Activated naive CD8-positive, alpha-beta T cell treated with anti-CD3 and anti-CD28 coated beads for 36 hours (primary cell): ENCODE measurements at regions not wholly inside any gene's neighbourhood (a gene's known extent, or its start where the extent isn't known, plus 50 kb on each side); places are given as distances from the start of the nearest gene placed in this dataset.
"Not testable (repeated sequence)": the region's sequence is repeated elsewhere in the genome, so short reads cannot be mapped to it uniquely, and the experiment has no call there.

Experiments used
- DNase-seq: peaks from one replicate; pipeline ENCODE4 v3.0.0; 2021
- H3K27ac Mint-ChIP-seq: one replicate; pipeline ENCODE4 v1.8.0; 2022; ENCODE audit warnings: mild to moderate bottlenecking, moderate library complexity, mixed read lengths
- H3K27me3 Mint-ChIP-seq: one replicate; pipeline ENCODE4 v1.8.0; 2022; ENCODE audit warnings: mild to moderate bottlenecking, mixed read lengths
- H3K36me3 Mint-ChIP-seq: one replicate; pipeline ENCODE4 v1.8.0; 2021; ENCODE audit warnings: mild to moderate bottlenecking, mixed read lengths
- H3K4me1 Mint-ChIP-seq: one replicate; pipeline ENCODE4 v1.8.0; 2021; ENCODE audit warnings: mixed read lengths
- H3K4me3 Mint-ChIP-seq: one replicate; pipeline ENCODE4 v1.8.0; 2022; ENCODE audit warnings: mild to moderate bottlenecking, moderate library complexity, mixed read lengths
- H3K9me3 Mint-ChIP-seq: one replicate; pipeline ENCODE4 v1.8.0; 2022; ENCODE audit warnings: mixed read lengths

GRCh38 chr6:119669221-119669620 is 319.7 kb upstream of the MAN1A1 start:
- no peak overlapping the region for H3K4me3 Mint-ChIP-seq
- H3K27me3 Mint-ChIP-seq, result no peaks in the 10 kb centered on the region
- no peak for DNase-seq
- no peaks in the 10 kb centered on the region for H3K9me3 Mint-ChIP-seq
- H3K27ac Mint-ChIP-seq, result no peak overlapping the region
- no peaks in the 10 kb centered on the region for H3K36me3 Mint-ChIP-seq
- peaks cover 10% of the 10 kb centered on the region for H3K4me1 Mint-ChIP-seq

DNA sequence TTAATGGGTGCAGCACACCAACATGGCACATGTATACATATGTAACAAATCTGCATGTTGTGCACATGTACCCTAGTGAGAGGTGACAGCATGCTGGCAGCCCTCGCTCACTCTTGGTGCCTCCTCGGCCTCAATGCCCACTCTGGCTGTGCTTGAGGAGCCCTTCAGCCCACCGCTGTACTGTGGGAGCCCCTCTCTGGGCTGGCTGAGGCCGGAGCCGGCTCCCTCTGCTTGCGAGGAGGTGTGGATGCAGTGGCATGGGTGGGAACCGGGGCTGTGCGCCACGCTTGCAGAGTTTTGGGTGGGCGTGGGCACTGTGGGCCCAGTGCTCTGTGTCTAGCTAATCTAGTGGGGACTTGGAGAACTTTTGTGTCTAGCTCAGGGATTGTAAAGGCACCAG is 315.9 kb upstream of the MAN1A1 start:
- not testable (repeated sequence) for H3K27ac Mint-ChIP-seq, H3K9me3 Mint-ChIP-seq, H3K4me3 Mint-ChIP-seq, H3K27me3 Mint-ChIP-seq, H3K36me3 Mint-ChIP-seq, DNase-seq
- peaks cover 10% of the 10 kb centered on the region for H3K4me1 Mint-ChIP-seq

DNA sequence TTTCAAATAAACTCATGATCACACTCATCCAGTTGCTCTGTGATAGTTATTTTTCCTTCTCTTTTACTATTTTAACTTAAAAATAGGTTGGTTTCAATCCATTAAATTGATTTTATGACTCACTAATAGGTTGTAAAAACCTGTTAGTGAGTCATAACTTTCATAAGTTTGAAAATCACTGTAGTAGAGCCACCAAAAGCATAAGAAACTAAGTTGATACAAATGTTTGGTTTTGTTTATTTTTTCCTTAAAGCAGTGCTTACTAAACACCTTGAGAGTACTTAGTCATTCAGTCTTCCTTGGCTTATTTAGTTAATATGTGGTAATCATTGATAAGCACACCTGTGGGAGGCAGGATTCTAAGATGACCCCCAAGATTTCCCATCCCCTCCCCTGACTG is 312.1 kb upstream of the MAN1A1 start:
- no peak for DNase-seq
- H3K27me3 Mint-ChIP-seq, result no peaks in the 10 kb centered on the region
- no peak overlapping the region for H3K4me3 Mint-ChIP-seq
- no peak overlapping the region for H3K27ac Mint-ChIP-seq
- no peaks in the 10 kb centered on the region for H3K4me1 Mint-ChIP-seq
- H3K9me3 Mint-ChIP-seq, result no peaks in the 10 kb centered on the region
- no peaks in the 10 kb centered on the region for H3K36me3 Mint-ChIP-seq

GRCh38 chr6:119661078-119661477 is 311.5 kb upstream of the MAN1A1 start:
- H3K9me3 Mint-ChIP-seq, result no peaks in the 10 kb centered on the region
- no peak overlapping the region for H3K27ac Mint-ChIP-seq
- H3K4me3 Mint-ChIP-seq, result no peak overlapping the region
- no peaks in the 10 kb centered on the region for H3K36me3 Mint-ChIP-seq
- no peaks in the 10 kb centered on the region for H3K4me1 Mint-ChIP-seq
- no peak for DNase-seq
- H3K27me3 Mint-ChIP-seq, result no peaks in the 10 kb centered on the region

- Mint-ChIP-seq H3K36me3 (no peaks in the 10 kb centered on the region), H3K27ac (no peak overlapping the region), H3K4me1 (no peaks in the 10 kb centered on the region), H3K9me3 (no peaks in the 10 kb centered on the region), H3K4me3 (no peak overlapping the region), H3K27me3 (no peaks in the 10 kb centered on the region)
- no peak for DNase-seq
Observed at GRCh38 chr6:119658917-119659316, 309.4 kb upstream of the MAN1A1 start.

DNA sequence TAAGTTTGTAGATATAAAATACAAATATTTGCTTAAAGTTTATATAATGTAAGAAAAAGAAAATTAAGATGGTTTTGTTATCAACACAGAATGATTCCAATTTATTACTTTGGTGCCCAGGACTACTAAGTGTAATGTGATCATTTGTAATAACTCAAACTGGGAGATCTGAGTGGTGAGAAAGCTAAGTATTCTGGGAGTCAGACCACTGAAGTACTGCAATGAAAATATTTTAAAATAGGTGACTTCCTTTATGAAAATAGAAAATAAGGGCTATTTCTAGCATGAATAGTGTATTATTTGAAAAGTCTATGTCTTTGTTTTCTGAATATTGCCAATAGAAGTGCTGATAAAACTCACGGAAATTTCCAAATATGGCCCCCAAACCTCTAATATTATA is 305.6 kb upstream of the MAN1A1 start:
- Mint-ChIP-seq H3K4me1 (no peaks in the 10 kb centered on the region), H3K36me3 (no peaks in the 10 kb centered on the region), H3K4me3 (no peak overlapping the region), H3K9me3 (no peaks in the 10 kb centered on the region), H3K27ac (no peak overlapping the region), H3K27me3 (no peaks in the 10 kb centered on the region)
- no peak for DNase-seq

- Mint-ChIP-seq H3K4me3 (no peak overlapping the region), H3K36me3 (no peaks in the 10 kb centered on the region), H3K4me1 (no peaks in the 10 kb centered on the region), H3K27ac (no peak overlapping the region), H3K27me3 (no peaks in the 10 kb centered on the region), H3K9me3 (no peaks in the 10 kb centered on the region)
- no peak for DNase-seq
Observed at GRCh38 chr6:119653329-119653728, 303.8 kb upstream of the MAN1A1 start.

GRCh38 chr6:119649531-119649930 is 300.0 kb upstream of the MAN1A1 start:
- DNase-seq, result no peak
- H3K27ac Mint-ChIP-seq, result no peak overlapping the region
- H3K27me3 Mint-ChIP-seq, result no peaks in the 10 kb centered on the region
- no peaks in the 10 kb centered on the region for H3K4me1 Mint-ChIP-seq
- H3K36me3 Mint-ChIP-seq, result no peaks in the 10 kb centered on the region
- no peak overlapping the region for H3K4me3 Mint-ChIP-seq
- H3K9me3 Mint-ChIP-seq, result no peaks in the 10 kb centered on the region

- no peaks in the 10 kb centered on the region for H3K27me3 Mint-ChIP-seq
- H3K9me3 Mint-ChIP-seq, result no peaks in the 10 kb centered on the region
- H3K27ac Mint-ChIP-seq, result no peak overlapping the region
- no peaks in the 10 kb centered on the region for H3K4me1 Mint-ChIP-seq
- no peaks in the 10 kb centered on the region for H3K36me3 Mint-ChIP-seq
- no peak overlapping the region for H3K4me3 Mint-ChIP-seq
- DNase-seq, result no peak
Observed at GRCh38 chr6:119647309-119647708, 297.7 kb upstream of the MAN1A1 start.

GRCh38 chr6:119643876-119644275 is 294.3 kb upstream of the MAN1A1 start:
- no peak for DNase-seq
- Mint-ChIP-seq H3K36me3 (no peaks in the 10 kb centered on the region), H3K27ac (no peak overlapping the region), H3K9me3 (no peaks in the 10 kb centered on the region), H3K4me3 (no peak overlapping the region), H3K27me3 (no peaks in the 10 kb centered on the region), H3K4me1 (no peaks in the 10 kb centered on the region)

GRCh38 chr6:119637768-119638167 is 288.2 kb upstream of the MAN1A1 start:
- H3K27ac Mint-ChIP-seq, result no peak overlapping the region
- no peaks in the 10 kb centered on the region for H3K36me3 Mint-ChIP-seq
- H3K9me3 Mint-ChIP-seq, result peaks cover 1% of the 10 kb centered on the region
- H3K4me1 Mint-ChIP-seq, result peaks cover 5% of the 10 kb centered on the region
- no peaks in the 10 kb centered on the region for H3K27me3 Mint-ChIP-seq
- H3K4me3 Mint-ChIP-seq, result no peak overlapping the region
- no peak for DNase-seq

GRCh38 chr6:119636060-119636459 is 286.5 kb upstream of the MAN1A1 start:
- Mint-ChIP-seq H3K36me3 (no peaks in the 10 kb centered on the region), H3K4me1 (peaks cover 5% of the 10 kb centered on the region), H3K9me3 (peaks cover 2% of the 10 kb centered on the region), H3K27me3 (no peaks in the 10 kb centered on the region), H3K27ac (no peak overlapping the region), H3K4me3 (no peak overlapping the region)
- DNase-seq, result no peak

DNA sequence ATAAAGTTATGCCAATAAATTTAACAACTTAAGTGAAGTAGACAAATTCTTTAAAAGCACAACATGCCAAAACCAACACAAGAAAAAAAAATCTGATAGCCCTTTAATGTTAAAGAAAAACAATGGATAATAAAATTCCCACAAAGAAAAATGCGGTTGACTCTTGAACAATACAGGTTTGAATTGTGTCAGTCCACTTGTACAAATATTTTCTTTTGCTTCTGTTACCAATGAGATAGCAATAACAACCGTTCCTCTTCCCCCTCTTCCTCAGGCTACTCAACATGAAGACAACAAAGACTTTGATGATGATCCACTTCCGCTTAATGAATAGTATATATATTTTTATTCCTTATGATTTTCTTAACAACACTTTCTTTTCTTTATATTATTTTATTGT is 283.9 kb upstream of the MAN1A1 start:
- Mint-ChIP-seq H3K27ac (no peak overlapping the region), H3K9me3 (peaks cover 2% of the 10 kb centered on the region), H3K27me3 (no peaks in the 10 kb centered on the region), H3K4me1 (peaks cover 5% of the 10 kb centered on the region), H3K4me3 (no peak overlapping the region), H3K36me3 (no peaks in the 10 kb centered on the region)
- no peak for DNase-seq

- Mint-ChIP-seq H3K27me3 (no peaks in the 10 kb centered on the region), H3K9me3 (peaks cover 2% of the 10 kb centered on the region)
Observed at GRCh38 chr6:119630561-119631192, 281.1 kb upstream of the MAN1A1 start.

GRCh38 chr6:119628691-119629594 is 279.4 kb upstream of the MAN1A1 start:
- no peaks in the 10 kb centered on the region for H3K27me3 Mint-ChIP-seq

More at GRCh38 chr6:119630561-119631192, 281.1 kb upstream of the MAN1A1 start:
- H3K4me3 Mint-ChIP-seq, result no peak overlapping the region
- DNase-seq, result no peak
- no peaks in the 10 kb centered on the region for H3K36me3 Mint-ChIP-seq
- H3K4me1 Mint-ChIP-seq, result no peaks in the 10 kb centered on the region
- no peak overlapping the region for H3K27ac Mint-ChIP-seq

More at GRCh38 chr6:119628691-119629594, 279.4 kb upstream of the MAN1A1 start:
- no peaks in the 10 kb centered on the region for H3K36me3 Mint-ChIP-seq
- H3K9me3 Mint-ChIP-seq, result peaks cover 1% of the 10 kb centered on the region
- H3K4me3 Mint-ChIP-seq, result no peak overlapping the region
- DNase-seq, result no peak
- no peaks in the 10 kb centered on the region for H3K4me1 Mint-ChIP-seq
- no peak overlapping the region for H3K27ac Mint-ChIP-seq
